ENCODE measurements at regions not wholly inside any gene's neighbourhood (a gene's known extent, or its start where the extent isn't known, plus 50 kb on each side); places are given as distances from the start of the nearest gene placed in this dataset.

DNA sequence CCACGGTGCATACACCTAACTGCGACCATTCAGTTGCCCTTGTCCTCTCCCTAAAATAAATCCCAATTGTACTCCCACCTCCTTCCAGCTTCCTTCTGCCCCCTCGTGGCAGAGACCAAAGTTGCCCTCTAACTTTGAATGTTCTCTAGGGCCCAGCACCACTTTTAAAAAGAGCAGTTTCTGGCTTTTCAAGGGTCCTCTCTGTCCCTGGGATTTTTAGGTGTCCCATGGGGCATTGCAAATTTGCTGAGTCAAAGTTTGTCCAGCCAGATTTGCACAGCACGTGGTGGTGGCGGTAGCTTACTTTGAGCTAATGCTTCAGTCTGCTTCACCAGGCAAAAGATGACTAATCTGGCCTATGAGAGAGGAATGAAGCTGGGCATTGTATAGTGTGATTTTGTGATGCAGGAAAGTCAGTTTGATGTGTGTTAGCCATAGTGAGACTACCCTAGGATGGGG is 100.2 kb downstream of the PERP start:
- peak; percentile 15 for DNase-seq (ENCODE audit: low read depth)

DNA sequence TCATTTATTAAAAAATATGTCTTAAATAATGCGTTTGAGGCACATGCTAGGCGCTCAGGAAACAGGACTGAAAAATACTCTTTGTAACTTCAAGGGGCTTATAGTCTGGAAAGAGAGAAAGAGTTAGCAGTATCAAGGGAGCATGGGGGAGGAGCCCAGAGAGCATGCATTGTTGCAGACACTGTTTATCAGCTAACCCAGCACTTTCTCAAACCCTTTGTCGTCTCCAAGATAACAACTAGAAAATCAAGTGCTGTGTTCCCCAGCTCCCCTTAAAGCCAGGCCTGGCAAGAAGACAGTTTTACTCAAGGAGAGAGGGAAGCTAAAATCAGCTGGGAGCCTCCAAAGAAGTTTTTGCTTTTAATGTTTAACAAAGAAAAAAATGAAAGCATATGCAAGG is 98.4 kb downstream of the PERP start:
- no peak for DNase-seq (ENCODE audit: low read depth)

DNA sequence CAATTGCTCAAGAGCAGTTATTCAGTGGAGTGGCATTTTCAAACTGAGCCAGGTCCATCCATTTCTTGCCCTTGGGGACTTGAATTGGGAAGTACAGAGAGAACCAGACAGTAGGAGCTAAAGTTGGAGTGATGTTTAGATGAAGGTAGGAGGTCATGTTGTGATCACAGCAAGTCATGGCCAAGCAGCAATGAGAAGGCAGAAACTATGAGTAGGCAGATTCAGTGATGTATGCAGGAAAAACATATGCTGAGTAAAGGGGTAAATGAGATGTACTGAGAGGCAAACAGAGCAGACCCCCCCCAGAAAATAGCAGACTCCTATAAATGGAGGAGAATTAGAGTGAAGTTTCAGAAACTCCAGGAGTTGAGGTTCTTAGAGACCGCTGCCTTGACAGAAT is 95.8 kb downstream of the PERP start:
- DNase-seq (ENCODE audit: low read depth) = no peak

DNA sequence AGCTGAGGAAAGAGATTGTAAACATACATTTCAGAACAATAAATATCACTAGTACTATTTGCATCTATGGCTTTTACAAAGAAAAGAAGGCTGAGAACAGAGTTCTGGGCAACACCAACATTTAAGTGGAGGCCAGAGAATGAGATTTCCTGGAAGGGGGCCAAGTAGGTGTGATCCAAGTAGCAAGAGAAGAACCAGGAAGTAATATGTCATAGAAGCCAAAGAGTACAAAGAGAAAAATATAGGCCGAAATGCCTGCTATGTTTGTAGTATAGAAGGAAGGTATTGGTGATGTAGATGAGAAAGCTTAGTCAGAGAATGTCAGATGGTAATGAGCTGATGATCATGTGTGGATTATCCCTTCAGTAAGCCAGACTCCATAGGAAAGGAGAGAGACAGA is 94.5 kb downstream of the PERP start:
- no peak for DNase-seq (ENCODE audit: low read depth)

DNA sequence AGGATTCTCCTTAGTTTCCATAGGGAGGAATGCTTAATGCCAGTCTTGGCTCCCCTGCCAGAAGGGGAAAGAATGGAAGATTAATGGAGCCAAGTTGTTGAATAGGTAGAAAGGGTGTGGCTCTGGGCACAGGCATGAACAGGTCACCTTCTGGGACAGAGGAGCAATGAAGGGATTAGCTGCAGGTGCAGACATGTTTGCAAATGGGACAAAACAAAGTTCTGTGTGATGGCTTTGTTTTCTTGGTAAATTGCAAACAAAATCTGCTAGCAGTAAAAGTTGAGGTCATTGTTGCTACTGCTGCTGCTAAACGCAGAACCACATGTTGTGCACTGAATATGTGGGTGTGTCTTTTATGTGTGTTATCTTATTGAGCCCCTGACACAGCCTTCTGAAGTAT is 93.3 kb downstream of the PERP start:
- DNase-seq (ENCODE audit: low read depth) = no peak

DNA sequence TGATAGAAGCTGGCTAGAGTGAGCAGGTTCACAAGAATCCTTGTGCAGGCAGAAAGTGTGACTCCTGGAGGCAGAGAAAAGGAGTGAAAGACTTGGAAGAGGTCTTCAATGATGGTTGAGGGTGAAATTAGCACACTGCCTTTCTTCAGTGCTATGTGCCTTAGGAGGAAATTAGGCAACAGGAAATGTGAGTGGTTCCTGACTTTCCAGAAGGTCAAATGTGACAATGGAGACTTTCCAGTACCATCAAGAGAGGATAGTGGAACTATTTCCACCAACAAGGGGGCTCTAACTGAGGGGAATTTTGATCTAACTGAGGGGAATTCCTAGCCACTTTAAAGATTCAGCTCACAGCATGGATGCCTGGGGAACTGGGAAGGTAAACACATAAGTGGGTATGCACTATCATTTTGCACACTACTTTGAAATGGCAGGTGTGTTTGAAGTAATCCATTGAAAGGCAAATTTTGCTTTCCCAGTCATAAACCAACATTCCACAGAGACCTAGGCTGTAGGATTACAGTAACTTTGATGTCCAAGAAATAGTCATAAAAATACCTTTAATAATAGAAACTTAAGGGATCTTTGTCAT is 90.0 kb downstream of the PERP start:
- DNase-seq (ENCODE audit: low read depth) = no peak

DNA sequence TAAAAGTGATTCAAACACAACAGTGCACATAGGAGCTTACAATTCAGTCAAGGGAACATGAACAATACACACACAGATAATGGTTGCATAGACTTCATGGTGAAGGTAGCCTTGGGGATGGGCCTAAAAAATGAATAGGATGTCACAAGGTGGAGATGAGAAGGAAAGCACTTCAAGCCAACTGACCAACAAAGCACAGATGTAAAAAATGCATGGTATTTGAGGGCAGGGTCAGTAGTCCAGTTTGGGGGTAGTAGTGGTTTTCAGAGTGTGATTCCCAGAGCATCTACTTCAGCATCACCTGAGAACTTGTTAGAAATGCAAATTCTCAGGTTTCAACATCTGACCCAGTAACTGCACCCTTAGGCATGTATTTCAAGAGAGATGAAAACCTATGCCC is 88.9 kb downstream of the PERP start:
- DNase-seq (ENCODE audit: low read depth) = no peak

DNA sequence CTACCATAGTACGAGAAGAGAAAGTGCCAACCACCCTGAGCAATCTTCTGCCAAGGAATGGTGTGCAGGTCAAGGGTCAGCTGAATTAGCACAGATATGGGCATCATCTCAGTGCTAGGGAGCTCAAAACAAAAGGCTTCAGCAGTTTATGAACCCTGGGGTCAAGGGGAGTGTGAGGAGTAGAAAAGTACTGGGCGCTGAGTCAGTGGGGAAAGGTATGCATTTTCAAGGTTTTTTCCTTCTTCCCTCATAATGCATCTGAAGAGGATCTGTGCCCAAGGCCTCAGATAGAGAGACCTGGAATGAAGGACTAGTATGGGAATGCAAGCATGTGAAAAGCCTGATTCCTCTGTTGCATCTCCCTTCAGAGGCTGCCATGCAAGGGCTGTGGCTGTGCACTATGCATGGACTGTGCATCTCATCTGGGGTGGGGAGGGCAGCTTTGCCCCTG is 81.7 kb downstream of the PERP start:
- DNase-seq (ENCODE audit: low read depth) = no peak

DNA sequence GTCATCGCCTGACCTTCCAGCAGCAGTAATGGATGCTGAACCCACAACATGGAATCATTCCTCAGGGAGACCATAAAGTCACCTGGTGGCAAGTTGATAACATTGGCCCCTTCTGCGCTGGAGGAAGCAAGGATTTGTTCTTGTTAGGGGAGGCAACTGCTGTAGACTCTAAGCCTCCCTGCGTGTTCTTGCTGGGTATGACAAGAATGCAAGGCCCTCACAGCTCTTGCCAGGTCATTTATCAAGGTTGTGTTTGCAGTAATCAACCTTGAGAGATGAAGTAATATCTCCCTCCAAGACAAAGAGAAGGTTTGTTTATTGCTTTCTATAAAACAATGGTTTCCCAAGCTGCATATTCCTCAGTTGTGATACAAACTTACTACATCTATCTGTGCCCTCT is 80.9 kb downstream of the PERP start:
- no peak for DNase-seq (ENCODE audit: low read depth)

DNA sequence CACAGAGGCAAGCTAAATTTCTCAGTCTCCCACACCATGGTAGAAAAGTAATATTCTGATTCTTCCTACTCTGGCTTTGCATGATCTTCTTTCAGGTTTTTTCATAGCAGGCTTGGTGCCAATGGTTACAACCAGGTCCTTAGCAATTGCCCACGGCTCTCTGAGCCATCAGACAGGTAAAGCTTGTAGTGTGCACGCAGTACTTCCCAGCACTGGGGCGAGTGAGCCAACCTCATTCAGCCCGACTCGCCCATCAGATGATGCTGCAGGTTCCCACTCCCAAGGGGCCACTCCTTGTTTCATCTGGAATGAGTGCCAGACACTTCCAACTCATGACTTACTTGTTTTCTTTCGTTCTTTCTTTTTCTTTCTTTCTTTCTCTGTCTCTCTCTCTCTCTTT is 78.3 kb downstream of the PERP start:
- no peak for DNase-seq (ENCODE audit: low read depth)

DNA sequence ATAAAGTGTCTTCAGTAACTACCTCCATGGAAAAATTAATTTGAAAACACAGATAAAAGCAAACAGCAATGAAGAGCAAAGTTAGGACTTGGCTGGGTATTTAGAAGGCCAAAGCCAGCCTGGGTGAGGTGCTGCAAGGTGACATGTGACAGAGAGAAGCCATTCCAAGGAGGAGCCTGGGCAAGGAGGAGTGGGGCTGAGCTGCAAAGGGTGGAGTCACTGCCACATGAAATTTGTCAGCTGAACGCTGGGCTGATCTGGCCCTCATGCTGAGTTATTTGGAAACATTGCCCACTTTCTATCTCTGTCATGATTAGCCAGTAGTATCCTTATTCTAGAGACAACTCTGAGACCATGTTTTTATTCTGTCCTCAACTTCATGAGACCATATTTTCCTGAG is 76.3 kb downstream of the PERP start:
- DNase-seq (ENCODE audit: low read depth) = no peak

DNA sequence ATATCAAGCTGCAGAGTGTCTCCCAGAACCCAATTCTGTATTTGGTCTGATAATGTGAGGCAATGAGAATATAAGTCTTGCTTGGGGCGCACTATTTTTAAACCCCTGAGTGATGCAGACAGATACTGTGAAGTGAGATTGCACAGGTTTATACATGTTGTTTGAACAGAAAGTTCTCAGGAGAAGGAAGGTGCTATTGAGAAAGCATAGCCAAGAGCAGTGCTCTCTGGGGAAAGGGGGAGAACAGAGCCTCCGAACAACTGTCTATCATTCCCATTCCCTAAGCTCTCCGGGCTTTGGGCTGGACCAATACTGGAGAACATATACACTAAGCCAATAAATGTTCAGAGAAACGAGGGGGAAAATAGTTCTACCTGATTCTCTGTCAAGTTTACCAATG is 75.8 kb downstream of the PERP start:
- no peak for DNase-seq (ENCODE audit: low read depth)

DNA sequence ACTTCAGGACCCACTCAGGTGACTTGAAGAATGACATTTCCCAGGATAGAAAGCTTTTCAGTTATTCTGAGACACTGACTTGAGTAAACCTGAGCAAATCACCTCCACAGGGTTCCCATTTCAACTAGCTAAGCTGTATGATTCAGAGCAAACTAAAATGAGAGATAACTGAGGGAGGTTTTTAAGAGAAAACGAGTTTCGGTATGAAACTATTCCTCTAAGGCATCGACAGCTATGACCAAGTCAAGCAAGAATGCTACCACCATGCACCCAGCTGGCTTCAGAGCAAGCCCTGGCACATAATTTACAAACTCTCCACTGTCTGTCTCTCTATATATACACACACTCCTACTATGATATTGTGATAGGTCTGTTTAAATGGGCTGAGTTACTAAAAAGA is 75.4 kb downstream of the PERP start:
- no peak for DNase-seq (ENCODE audit: low read depth)

DNA sequence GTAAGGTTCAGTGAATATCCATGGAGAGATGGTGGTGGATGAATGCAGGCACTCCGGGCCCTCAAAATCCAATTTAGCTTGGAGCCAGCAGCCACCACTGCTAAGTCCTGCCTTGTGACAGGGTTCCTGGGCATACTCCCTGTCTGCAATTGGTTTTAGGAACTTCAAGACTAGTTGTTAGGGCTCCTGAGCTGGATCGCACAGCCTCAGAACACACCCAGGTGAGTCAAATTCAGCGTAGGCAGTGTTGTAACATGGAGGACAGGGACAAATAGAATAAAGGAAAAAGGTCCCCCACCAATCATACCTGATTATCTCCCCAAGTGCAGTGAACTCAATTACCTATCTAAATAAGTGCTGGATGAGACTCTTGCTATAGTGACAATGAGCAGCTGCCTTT is 74.6 kb downstream of the PERP start:
- no peak for DNase-seq (ENCODE audit: low read depth)

DNA sequence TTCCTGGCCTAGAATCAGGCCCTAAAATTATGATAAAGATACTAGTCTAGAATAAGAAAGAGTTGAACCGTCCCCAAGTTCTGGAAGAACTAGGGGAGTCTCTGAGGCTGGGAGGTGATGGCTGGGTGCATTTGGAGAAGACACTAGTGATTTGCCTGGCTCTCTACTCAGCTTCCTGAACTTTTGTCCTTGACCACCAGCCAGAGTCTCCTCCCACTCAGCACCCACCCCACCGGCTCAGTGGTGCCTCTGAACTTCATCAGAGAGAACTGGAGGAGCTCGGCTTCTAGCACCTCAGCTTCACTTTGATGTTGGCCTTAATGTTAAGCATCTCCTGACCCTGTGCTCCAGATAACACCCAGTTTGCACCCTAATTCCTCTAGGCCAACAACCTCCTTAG is 73.0 kb downstream of the PERP start:
- DNase-seq (ENCODE audit: low read depth) = no peak

DNA sequence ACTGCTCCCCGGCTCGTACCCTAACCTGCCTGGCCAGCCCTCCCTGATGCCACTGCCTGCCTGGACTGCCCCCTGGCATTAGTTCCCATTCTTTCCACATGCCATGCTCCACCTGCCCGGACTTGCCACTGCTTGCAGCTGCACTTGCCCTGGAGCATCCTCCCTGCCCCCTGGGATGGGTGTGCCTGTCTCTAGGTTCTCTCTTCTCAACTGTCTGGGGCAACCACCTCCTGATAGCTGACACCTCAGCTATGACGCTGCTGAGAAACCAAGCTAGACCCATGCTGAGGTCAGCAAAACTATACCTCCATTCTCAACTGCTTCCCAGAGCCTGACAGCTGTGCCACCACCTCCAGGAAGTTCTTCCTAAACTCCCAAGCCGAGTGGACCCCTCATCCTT is 72.1 kb downstream of the PERP start:
- no peak for DNase-seq (ENCODE audit: low read depth)

DNA sequence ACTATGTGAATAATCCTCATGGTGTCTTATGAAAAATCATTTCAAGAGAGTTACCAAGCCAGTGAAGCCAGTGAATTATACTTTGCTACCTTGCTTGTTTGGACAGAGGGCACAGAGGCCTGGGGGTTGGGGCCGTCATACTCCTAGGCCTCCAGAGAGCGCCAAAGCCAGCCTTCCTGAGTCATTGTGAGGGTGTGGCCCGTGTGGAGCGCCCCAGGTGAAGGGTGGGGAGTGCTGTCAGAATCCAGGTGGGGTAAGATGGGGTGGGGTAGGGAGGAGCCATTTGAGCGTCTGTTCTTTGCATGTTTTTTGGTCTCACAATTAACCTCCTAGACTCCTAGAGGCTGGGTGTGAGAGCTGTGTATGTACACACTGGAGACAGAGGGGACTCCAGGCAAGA is 71.1 kb downstream of the PERP start:
- DNase-seq (ENCODE audit: low read depth) = no peak

DNA sequence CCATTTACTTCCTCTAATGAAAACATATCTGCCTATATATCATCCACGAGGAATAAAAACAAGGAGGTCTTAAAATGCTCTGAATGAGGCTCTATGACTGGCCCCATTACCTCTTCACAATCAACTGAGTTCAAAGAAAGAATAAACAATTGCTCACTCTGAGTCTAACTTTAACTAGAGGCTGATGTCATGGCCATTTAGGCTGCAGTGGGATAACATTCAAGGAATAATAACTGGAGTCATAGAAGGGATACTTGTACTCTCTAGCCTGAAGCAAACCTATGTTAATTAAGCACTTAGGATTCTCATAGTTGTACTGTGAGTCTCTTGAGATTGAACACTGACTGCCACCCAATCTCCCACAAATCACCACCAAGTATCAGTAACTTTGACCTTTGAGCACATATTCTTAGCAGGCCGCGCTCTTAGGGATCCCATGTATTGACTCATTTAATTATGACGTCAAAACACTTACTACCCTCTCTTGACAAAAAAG is 70.2 kb downstream of the PERP start:
- DNase-seq (ENCODE audit: low read depth) = no peak

DNA sequence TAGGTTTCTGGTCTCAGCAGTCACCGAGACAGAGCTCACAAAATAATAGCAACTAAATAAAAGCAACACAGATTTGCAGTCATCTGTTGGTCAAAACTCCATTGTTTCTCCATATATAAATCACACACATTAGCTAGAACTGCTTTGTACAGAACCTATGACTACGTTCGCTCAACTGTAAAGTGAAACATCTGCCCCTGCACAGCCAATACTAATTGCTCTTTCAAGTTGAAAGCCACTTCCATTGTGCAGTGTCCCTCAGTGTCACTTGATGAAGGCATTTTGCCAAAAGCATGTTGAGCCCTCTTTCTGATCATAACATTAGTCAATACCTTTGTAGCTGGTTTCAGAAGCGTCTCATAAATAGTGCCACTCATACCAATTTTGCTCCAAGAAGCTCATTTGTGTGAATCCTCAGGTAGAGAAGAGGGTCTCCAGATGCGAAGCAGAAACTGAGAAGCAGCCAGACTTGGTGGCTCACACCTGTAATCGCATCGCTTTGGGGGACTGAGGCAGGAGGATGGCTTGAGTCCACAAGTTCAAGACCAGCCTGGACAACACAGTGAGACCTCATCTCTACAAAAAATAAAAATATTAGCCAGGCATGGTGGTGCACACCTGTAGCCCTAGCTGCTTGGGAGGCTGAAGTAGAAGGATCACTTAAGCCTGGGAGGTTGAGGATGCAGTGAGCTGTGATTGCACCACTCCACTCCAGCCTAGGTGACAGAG is 68.9 kb downstream of the PERP start:
- DNase-seq (ENCODE audit: low read depth) = no peak

All from HS-5 (cell line).